Nephron (organoid): ENCODE measurements at regions not wholly inside any gene's neighbourhood (a gene's known extent, or its start where the extent isn't known, plus 50 kb on each side); places are given as distances from the start of the nearest gene placed in this dataset.
"Not testable (repeated sequence)": the region's sequence is repeated elsewhere in the genome, so short reads cannot be mapped to it uniquely, and the experiment has no call there.

ENCODE experiments used
- H3K27ac Mint-ChIP-seq, 3 experiments: 2 replicates each; pipeline ENCODE4 v1.8.0; 2020; ENCODE audit warnings: mixed read lengths in 3 of 3, mild to moderate bottlenecking in 2 of 3, moderate library complexity in 1 of 3
- H3K27me3 Mint-ChIP-seq: 2 replicates; pipeline ENCODE4 v1.8.0; 2021; ENCODE audit warnings: low read depth, mild to moderate bottlenecking, moderate library complexity, mixed read lengths
- H3K36me3 Mint-ChIP-seq: 2 replicates; pipeline ENCODE4 v1.8.0; 2020; ENCODE audit warnings: low read depth, mixed read lengths
- H3K4me1 Mint-ChIP-seq: 2 replicates; pipeline ENCODE4 v1.8.0; 2020; ENCODE audit warnings: mixed read lengths
- H3K4me3 Mint-ChIP-seq, 3 experiments: 2 replicates each; pipeline ENCODE4 v1.8.0; 2020; ENCODE audit warnings: mild to moderate bottlenecking in 3 of 3, mixed read lengths in 3 of 3, moderate library complexity in 2 of 3
- H3K9me3 Mint-ChIP-seq: 2 replicates; pipeline ENCODE4 v1.8.0; 2020; ENCODE audit warnings: mixed read lengths
- CTCF ChIP-seq, 3 experiments: fragments of 200-600 bp; sonication (generic); IDR thresholded peaks; one replicate each; pipeline ENCODE4 v1.5.0; 2021; ENCODE audit warnings: antibody characterized with exemption in 3 of 3; ENCODE audit not compliant: unreplicated experiment in 3 of 3

GRCh38 chr2:32874931-32875330, 71.8 kb upstream of the LTBP1 start:
- peaks cover 14% of the 10 kb centered on the region for H3K4me1 Mint-ChIP-seq
- no peaks in the 10 kb centered on the region for H3K27me3 Mint-ChIP-seq
- no peak for TF ChIP-seq CTCF (IDR thresholded peaks at IDR 0.05; ENCODE audit: unreplicated experiment in 3 of 3)
- no peaks in the 10 kb centered on the region for H3K36me3 Mint-ChIP-seq
- H3K4me3 Mint-ChIP-seq, result no peak overlapping the region
- H3K9me3 Mint-ChIP-seq, result peaks cover 4% of the 10 kb centered on the region
- no peak overlapping the region for H3K27ac Mint-ChIP-seq

GRCh38 chr2:32877587-32878510, 68.9 kb upstream of the LTBP1 start:
- Mint-ChIP-seq H3K4me3 (no peak overlapping the region), H3K9me3 (no peaks in the 10 kb centered on the region), H3K4me1 (peaks cover 18% of the 10 kb centered on the region), H3K36me3 (no peaks in the 10 kb centered on the region), H3K27me3 (no peaks in the 10 kb centered on the region), H3K27ac (peak overlapping the region in 2 of 3 experiments; percentile 7 to 45)
- no peak for TF ChIP-seq CTCF (IDR thresholded peaks at IDR 0.05; ENCODE audit: unreplicated experiment in 3 of 3)

- H3K36me3 Mint-ChIP-seq, H3K4me3 Mint-ChIP-seq, H3K9me3 Mint-ChIP-seq, H3K27ac Mint-ChIP-seq, H3K27me3 Mint-ChIP-seq: not testable (repeated sequence)
- peaks cover 20% of the 10 kb centered on the region for H3K4me1 Mint-ChIP-seq
These were observed 66.8 kb upstream of the LTBP1 start for GRCh38 chr2:32879943-32880342.

GRCh38 chr2:32882816-32883810, 63.6 kb upstream of the LTBP1 start:
- H3K36me3 Mint-ChIP-seq, result no peaks in the 10 kb centered on the region
- peak overlapping the region; percentile 13 to 28 (median 18) for H3K27ac Mint-ChIP-seq
- no peak overlapping the region for H3K4me3 Mint-ChIP-seq
- peaks cover 4% of the 10 kb centered on the region for H3K27me3 Mint-ChIP-seq
- peaks cover 11% of the 10 kb centered on the region for H3K4me1 Mint-ChIP-seq
- peaks cover 13% of the 10 kb centered on the region for H3K9me3 Mint-ChIP-seq
- TF ChIP-seq CTCF (IDR thresholded peaks at IDR 0.05; ENCODE audit: unreplicated experiment in 3 of 3), result no peak

- TF ChIP-seq CTCF (IDR thresholded peaks at IDR 0.05; ENCODE audit: unreplicated experiment in 3 of 3), result no peak
- H3K27me3 Mint-ChIP-seq, result peaks cover 4% of the 10 kb centered on the region
- H3K4me1 Mint-ChIP-seq, result peaks cover 6% of the 10 kb centered on the region
- H3K9me3 Mint-ChIP-seq, result peaks cover 19% of the 10 kb centered on the region
- H3K36me3 Mint-ChIP-seq, result no peaks in the 10 kb centered on the region
- no peak overlapping the region for H3K27ac Mint-ChIP-seq
- H3K4me3 Mint-ChIP-seq, result no peak overlapping the region
These were observed 62.4 kb upstream of the LTBP1 start for GRCh38 chr2:32884346-32884745.

GRCh38 chr2:32886397-32887055, 60.2 kb upstream of the LTBP1 start:
- not testable (repeated sequence) for H3K4me3 Mint-ChIP-seq, H3K27ac Mint-ChIP-seq, H3K27me3 Mint-ChIP-seq, H3K36me3 Mint-ChIP-seq, H3K4me1 Mint-ChIP-seq
- peaks cover 31% of the 10 kb centered on the region for H3K9me3 Mint-ChIP-seq
